Stomach (tissue), 8 donors: ENCODE measurements at regions not wholly inside any gene's neighbourhood (a gene's known extent, or its start where the extent isn't known, plus 50 kb on each side); places are given as distances from the start of the nearest gene placed in this dataset.

ENCODE experiments used
- DNase-seq, 2 donors: peaks; one replicate each; pipeline versions ENCODE4 v3.0.0 to v3.0.0-alpha.2; 2013 to 2019
- H3K27ac ChIP-seq, 5 donors: fragments of 200-600 bp in 4 of 5; sonication (generic) in 4 of 5; one replicate each; pipeline ENCODE4 v1.5.1; 2013 to 2019; ENCODE audit warnings: mild to moderate bottlenecking in 1 of 5, moderate library complexity in 1 of 5
- H3K27me3 ChIP-seq, 3 donors: fragments of 200-600 bp; sonication (generic); one replicate each; pipeline ENCODE4 v1.5.1; 2017 to 2019; ENCODE audit warnings: mixed run types in 1 of 3
- H3K36me3 ChIP-seq, 4 donors: fragments of 200-600 bp; sonication (generic); 1 replicate in 3 of 4; 2 replicates in 1 of 4; pipeline ENCODE4 v1.5.1; 2016 to 2019
- H3K4me1 ChIP-seq, 4 donors: fragments of 200-600 bp; sonication (generic); one replicate each; pipeline ENCODE4 v1.5.1; 2016 to 2019
- H3K4me3 ChIP-seq, 4 donors: fragments of 200-600 bp; sonication (generic) in 3 of 4; one replicate each; pipeline ENCODE4 v1.5.1; 2016 to 2019; ENCODE audit warnings: mild to moderate bottlenecking in 1 of 4
- H3K9me3 ChIP-seq, 4 donors: fragments of 200-600 bp; sonication (generic); one replicate each; pipeline ENCODE4 v1.5.1; 2016 to 2019
- CTCF ChIP-seq, 7 experiments: fragments of 450-650 bp in 4 of 7; fragments of 200-600 bp in 3 of 7; sonication (generic) in 3 of 7; IDR thresholded peaks; one replicate each; pipeline ENCODE4 v1.5.1; 2016 to 2019; ENCODE audit warnings: antibody characterized with exemption in 7 of 7, control low read depth in 2 of 7, mild to moderate bottlenecking in 1 of 7
- EP300 ChIP-seq: sonication (generic); formaldehyde crosslinking; IDR thresholded peaks from one replicate; pipeline ENCODE4 v1.6.1; 2017; ENCODE audit warnings: antibody characterized with exemption
- POLR2A ChIP-seq, 4 donors: fragments of 450-650 bp; IDR thresholded peaks; one replicate each; pipeline ENCODE4 v1.6.1; 2016; ENCODE audit warnings: antibody characterized with exemption in 4 of 4, control low read depth in 2 of 4, mild to moderate bottlenecking in 1 of 4, moderate library complexity in 1 of 4
- POLR2AphosphoS5 ChIP-seq, 3 donors: sonication (generic); formaldehyde crosslinking; IDR thresholded peaks; one replicate each; pipeline ENCODE4 v1.6.1; 2016; ENCODE audit warnings: antibody characterized with exemption in 3 of 3
- WGBS, 5 donors: extraction: QIAGEN DNeasy Blood & Tissue Kit in 3 of 5; methylation state at CpG; one replicate each; pipeline versions ENCODE4 v1.1.5 to v1.1.7; 2013 to 2018; 5-methylcytosine and 5-hydroxymethylcytosine counted together
- intact Hi-C: fragments of 100-400 bp; cut with DNase I; formaldehyde crosslinking; loops from one replicate; pipeline ENCODE4 v1.15.1; 2023; ENCODE audit warnings: low total_unique reads
- donor health status: healthy with polysubstance abuse.
- donor health status: Bipolar disorder and iron deficiency.
- donor health status: healthy.

GRCh38 chr3:55341502-55342031, 145.5 kb downstream of the WNT5A start:
- no peak overlapping the region for H3K27ac ChIP-seq
- 77 to 88% (median 87%) methylated on average over 3 of the region's 3 CpGs for WGBS, 5 donors
- no peaks in the 10 kb centered on the region for H3K4me1 ChIP-seq
- intact Hi-C loops: no loop called here
- no peak overlapping the region for H3K4me3 ChIP-seq
- DNase-seq: no peak
- no peak for TF ChIP-seq EP300
- H3K36me3 ChIP-seq: no peaks in the 10 kb centered on the region
- no peaks in the 10 kb centered on the region for H3K9me3 ChIP-seq
- no peaks in the 10 kb centered on the region for H3K27me3 ChIP-seq

- intact Hi-C loops: no loop called here
- no peaks in the 10 kb centered on the region for H3K4me1 ChIP-seq
- no peaks in the 10 kb centered on the region for H3K36me3 ChIP-seq
- DNase-seq: no peak
- WGBS, 5 donors: 58 to 86% (median 84%) methylated on average over 4 of the region's 4 CpGs
- H3K9me3 ChIP-seq: no peaks in the 10 kb centered on the region
- no peaks in the 10 kb centered on the region for H3K27me3 ChIP-seq
- no peak overlapping the region for H3K27ac ChIP-seq
- no peak for TF ChIP-seq EP300
- TF ChIP-seq CTCF (IDR thresholded peaks at IDR 0.05): no peak
- no peak for TF ChIP-seq POLR2A (IDR thresholded peaks at IDR 0.05)
- no peak overlapping the region for H3K4me3 ChIP-seq
These were observed 147.3 kb downstream of the WNT5A start for GRCh38 chr3:55339819-55340218.

GRCh38 chr3:55339390-55339789, 147.7 kb downstream of the WNT5A start:
- no peaks in the 10 kb centered on the region for H3K4me1 ChIP-seq
- H3K4me3 ChIP-seq: no peak overlapping the region
- intact Hi-C loops: no loop called here
- TF ChIP-seq POLR2A (IDR thresholded peaks at IDR 0.05) (no peak), POLR2AphosphoS5 (IDR thresholded peaks at IDR 0.05) (no peak), EP300 (no peak), CTCF (IDR thresholded peaks at IDR 0.05) (no peak)
- WGBS, 5 donors: 74 to 89% (median 83%) methylated on average over 3 of the region's 3 CpGs
- H3K36me3 ChIP-seq: no peaks in the 10 kb centered on the region
- H3K27ac ChIP-seq: no peak overlapping the region
- H3K9me3 ChIP-seq: no peaks in the 10 kb centered on the region
- DNase-seq: no peak
- H3K27me3 ChIP-seq: no peaks in the 10 kb centered on the region

- TF ChIP-seq CTCF (IDR thresholded peaks at IDR 0.05): no peak
- no peak for TF ChIP-seq EP300
- no peak for TF ChIP-seq POLR2AphosphoS5 (IDR thresholded peaks at IDR 0.05)
- TF ChIP-seq POLR2A (IDR thresholded peaks at IDR 0.05): no peak
- intact Hi-C loops: no loop called here
- no peak for DNase-seq
- Histone ChIP-seq H3K27ac (no peak overlapping the region), H3K4me3 (no peak overlapping the region), H3K9me3 (no peaks in the 10 kb centered on the region), H3K36me3 (no peaks in the 10 kb centered on the region), H3K4me1 (no peaks in the 10 kb centered on the region), H3K27me3 (no peaks in the 10 kb centered on the region)
- WGBS, 5 donors: 65 to 77% (median 67%) methylated on average over 10 of the region's 10 CpGs
These were observed 149.4 kb downstream of the WNT5A start for GRCh38 chr3:55337641-55338180.

- H3K27ac ChIP-seq: no peak overlapping the region
- H3K4me3 ChIP-seq: no peak overlapping the region
- TF ChIP-seq CTCF (IDR thresholded peaks at IDR 0.05) (no peak), EP300 (no peak), POLR2A (IDR thresholded peaks at IDR 0.05) (no peak), POLR2AphosphoS5 (IDR thresholded peaks at IDR 0.05) (no peak)
- no peaks in the 10 kb centered on the region for H3K27me3 ChIP-seq
- no peaks in the 10 kb centered on the region for H3K36me3 ChIP-seq
- H3K9me3 ChIP-seq: no peaks in the 10 kb centered on the region
- intact Hi-C loops: no loop called here
- no peak for DNase-seq
- no peaks in the 10 kb centered on the region for H3K4me1 ChIP-seq
These were observed 153.2 kb downstream of the WNT5A start for GRCh38 chr3:55333923-55334322.
